MCF 10A (cell line): ENCODE measurements at regions not wholly inside any gene's neighbourhood (a gene's known extent, or its start where the extent isn't known, plus 50 kb on each side); places are given as distances from the start of the nearest gene placed in this dataset.

Experiments
- BruUV-seq: library from RNA; stranded (reverse); fragments of 400-500 nt; replicated peaks from 2 replicates; lab custom pipeline; 2021; lab: Mats Ljungman, UMichigan
- CTCF ChIA-PET: fragments of 300-600 bp; sonication (Branson Sonifier 250); formaldehyde crosslinking; extraction: SDS; loops from one replicate; lab custom pipeline; 2021; ENCODE audit warnings: antibody characterized with exemption, inconsistent platforms; lab: Yijun Ruan, JAX
- POLR2A ChIA-PET: fragments of 300-600, 350-650 bp; sonication (Branson Sonifier 250); formaldehyde crosslinking; extraction: SDS; loops from one replicate; lab custom pipeline; 2020; ENCODE audit warnings: antibody characterized with exemption, inconsistent platforms; lab: Yijun Ruan, JAX
- DNase-seq: peaks from one replicate; pipeline ENCODE4 v3.0.0-alpha.2; 2018; ENCODE audit not compliant: unreplicated experiment
- H3K27ac Mint-ChIP-seq: one replicate; pipeline ENCODE4 v1.8.0; 2022; ENCODE audit warnings: mild to moderate bottlenecking, low read depth, mixed read lengths; ENCODE audit not compliant: unreplicated experiment
- H3K27me3 Mint-ChIP-seq: one replicate; pipeline ENCODE4 v1.8.0; 2022; ENCODE audit warnings: mixed read lengths; ENCODE audit not compliant: insufficient read depth, unreplicated experiment
- H3K36me3 Mint-ChIP-seq: one replicate; pipeline ENCODE4 v1.8.0; 2022; ENCODE audit warnings: mild to moderate bottlenecking, moderate library complexity, mixed read lengths; ENCODE audit not compliant: insufficient read depth, unreplicated experiment
- H3K4me1 Mint-ChIP-seq: one replicate; pipeline ENCODE4 v1.8.0; 2022; ENCODE audit warnings: mixed read lengths; ENCODE audit not compliant: insufficient read depth, unreplicated experiment
- H3K4me3 Mint-ChIP-seq: one replicate; pipeline ENCODE4 v1.8.0; 2022; ENCODE audit warnings: mild to moderate bottlenecking, moderate library complexity, mixed read lengths; ENCODE audit not compliant: unreplicated experiment
- H3K9me3 Mint-ChIP-seq: one replicate; pipeline ENCODE4 v1.8.0; 2022; ENCODE audit warnings: mixed read lengths; ENCODE audit not compliant: unreplicated experiment
- CTCF ChIP-seq: fragments of 200-600 bp; IDR thresholded peaks from one replicate; pipeline ENCODE4 v1.8.0; 2022; ENCODE audit warnings: antibody characterized with exemption, mild to moderate bottlenecking; ENCODE audit not compliant: unreplicated experiment
- intact Hi-C: fragments of 100-400 bp; cut with micrococcal nuclease; formaldehyde crosslinking; loops from 2 replicates; pipeline ENCODE4 v1.14.1; 2022

GRCh38 chr18:25880441-25880840 lies 210.0 kb downstream of the SS18 start:
- Mint-ChIP-seq H3K4me3 (no peak overlapping the region), H3K9me3 (peaks cover 7% of the 10 kb centered on the region), H3K27me3 (peaks cover 31% of the 10 kb centered on the region), H3K27ac (no peak overlapping the region), H3K36me3 (no peaks in the 10 kb centered on the region), H3K4me1 (no peaks in the 10 kb centered on the region)
- ChIA-PET POLR2A (no interaction called here), CTCF (interaction anchor here (0.9 to 1.8 kb wide), 3 partner anchors 10 to 15 kb away, joined by 3 to 5 read pairs (median 3); no protein-coding TSS in a partner anchor)
- TF ChIP-seq CTCF, result no peak
- no TSS peak for BruUV-seq
- no peak for DNase-seq
- intact Hi-C loops, result no loop called here

DNA sequence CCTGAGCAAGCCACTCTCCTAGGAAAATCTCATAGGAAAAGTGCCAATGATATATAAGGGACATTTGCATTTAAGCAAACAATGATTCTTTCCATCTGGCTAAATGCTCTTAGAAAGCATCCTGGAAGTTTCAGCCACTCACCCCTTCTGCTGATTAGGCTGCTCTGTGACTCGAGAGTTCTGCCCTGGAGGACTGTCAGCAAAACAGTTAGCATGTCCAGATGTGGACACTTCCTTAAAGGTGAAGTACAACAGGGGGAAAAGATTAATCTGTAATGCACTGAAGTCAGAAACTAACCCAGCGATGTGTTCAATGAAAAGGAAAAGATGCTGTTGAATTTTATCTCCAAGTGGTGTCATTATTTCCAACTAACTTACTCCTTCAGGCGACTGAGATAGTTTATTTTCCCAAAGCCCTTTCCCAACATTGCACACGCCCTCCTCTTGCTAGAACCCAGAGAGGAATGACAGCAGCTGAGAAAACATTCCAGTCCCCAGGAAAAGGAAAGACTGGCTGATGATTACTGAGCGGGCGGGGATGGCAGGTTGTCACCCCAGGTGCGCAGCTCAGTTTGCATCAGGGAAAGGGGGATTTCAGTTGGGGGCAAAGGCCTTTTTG lies 214.0 kb downstream of the SS18 start:
- Mint-ChIP-seq H3K4me3 (no peak overlapping the region), H3K36me3 (no peaks in the 10 kb centered on the region), H3K27ac (no peak overlapping the region), H3K4me1 (no peaks in the 10 kb centered on the region), H3K27me3 (peaks cover 31% of the 10 kb centered on the region), H3K9me3 (peaks cover 7% of the 10 kb centered on the region)
- no TSS peak for BruUV-seq
- intact Hi-C loops, result no loop called here
- no peak for TF ChIP-seq CTCF
- ChIA-PET CTCF (interaction anchor here (1.1 kb wide), 2 partner anchors 20 to 185 kb away, joined by 3 read pairs; no protein-coding TSS in a partner anchor), POLR2A (no interaction called here)
- DNase-seq, result no peak

GRCh38 chr18:25875551-25876240 lies 214.7 kb downstream of the SS18 start:
- intact Hi-C loops, result no loop called here
- no peaks in the 10 kb centered on the region for H3K4me1 Mint-ChIP-seq
- peak; percentile 11 for DNase-seq
- POLR2A ChIA-PET, result no interaction called here
- no peak overlapping the region for H3K27ac Mint-ChIP-seq
- no peak for TF ChIP-seq CTCF
- H3K36me3 Mint-ChIP-seq, result no peaks in the 10 kb centered on the region
- no TSS peak for BruUV-seq
- CTCF ChIA-PET, result interaction anchor here (0.6 to 1.1 kb wide), 4 partner anchors 9 to 562 kb away, joined by 3 to 4 read pairs (median 4); no protein-coding TSS in a partner anchor
- peaks cover 31% of the 10 kb centered on the region for H3K27me3 Mint-ChIP-seq
- peaks cover 5% of the 10 kb centered on the region for H3K9me3 Mint-ChIP-seq
- no peak overlapping the region for H3K4me3 Mint-ChIP-seq

DNA sequence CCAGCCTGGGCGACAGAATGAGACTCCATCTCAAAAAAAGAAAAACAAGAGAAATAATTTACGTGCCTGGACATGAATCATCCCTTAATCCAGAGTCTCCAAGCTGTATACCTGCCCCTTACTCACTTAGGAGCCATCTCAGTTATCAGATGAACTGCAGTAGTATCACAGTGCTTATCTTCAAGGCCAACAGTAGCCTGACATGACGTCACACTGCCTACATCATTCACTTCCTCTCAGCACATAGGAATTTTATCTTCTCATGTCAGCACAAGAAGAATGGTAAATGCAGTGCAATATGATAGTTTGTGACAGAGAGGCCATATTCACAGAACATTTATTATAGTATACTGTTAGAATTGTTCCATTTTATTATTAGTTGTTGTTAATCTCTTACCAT lies 216.6 kb downstream of the SS18 start:
- Mint-ChIP-seq H3K4me3 (no peak overlapping the region), H3K27ac (no peak overlapping the region), H3K36me3 (no peaks in the 10 kb centered on the region), H3K4me1 (no peaks in the 10 kb centered on the region), H3K27me3 (peaks cover 13% of the 10 kb centered on the region), H3K9me3 (no peaks in the 10 kb centered on the region)
- DNase-seq, result no peak
- no TSS peak for BruUV-seq
- TF ChIP-seq CTCF, result no peak
- ChIA-PET CTCF (no interaction called here), POLR2A (no interaction called here)
- intact Hi-C loops, result no loop called here
